ENCODE measurements at regions not wholly inside any gene's neighbourhood (a gene's known extent, or its start where the extent isn't known, plus 50 kb on each side); places are given as distances from the start of the nearest gene placed in this dataset.

- CTCF ChIA-PET: no interaction called here
- H3K4me1 ChIP-seq: no peaks in the 10 kb centered on the region
- no peak overlapping the region for H3K4me3 ChIP-seq
- no peaks in the 10 kb centered on the region for H3K9me3 ChIP-seq
- DNase-seq (ENCODE audit: low read depth in 1 of 2, low spot score in 1 of 2) (no peak), FAIRE-seq (no peak), ATAC-seq (no peak)
- WGBS (ENCODE audit: missing lambda C conversion rate): 8% methylated on average over 2 of the region's 2 CpGs
- no peak overlapping the region for H3K27ac ChIP-seq
- no peak overlapping the region for H3K4me2 ChIP-seq
- TF ChIP-seq CBX2 (IDR thresholded peaks at IDR 0.05; ENCODE audit: borderline replicate concordance, low read depth) (no peak), KDM5A (IDR thresholded peaks at IDR 0.05) (no peak), BHLHE40 (IDR thresholded peaks at IDR 0.05; ENCODE audit: low read depth, low read length) (no peak), EHF (CRISPR knock-in tag; IDR thresholded peaks at IDR 0.05) (no peak), PBX3 (IDR thresholded peaks at IDR 0.05) (no peak), NPAS2 (CRISPR knock-in tag; IDR thresholded peaks at IDR 0.05; ENCODE audit: borderline replicate concordance) (no peak), ZFP36 (IDR thresholded peaks at IDR 0.05; ENCODE audit: borderline replicate concordance, partially characterized antibody) (no peak), NFE2L2 (conservative IDR thresholded peaks at IDR 0.05; ENCODE audit: low read length) (no peak), RFX5 (IDR thresholded peaks at IDR 0.05) (no peak), POLR2A (IDR thresholded peaks at IDR 0.05; ENCODE audit: low read length) (no peak), USF2 (IDR thresholded peaks at IDR 0.05) (no peak), ZSCAN20 (CRISPR knock-in tag; IDR thresholded peaks at IDR 0.05) (no peak), ELK1 (IDR thresholded peaks at IDR 0.05; ENCODE audit: low read depth, low read length) (no peak), MAZ (IDR thresholded peaks at IDR 0.05; ENCODE audit: borderline replicate concordance, low read depth, low read length) (no peak), PHF8 (IDR thresholded peaks at IDR 0.05; ENCODE audit: borderline replicate concordance, low read depth) (no peak), RAD21 (conservative IDR thresholded peaks at IDR 0.05 in 1 of 2, IDR thresholded peaks at IDR 0.05 in 1 of 2) (no peak), POLR2AphosphoS2 (conservative IDR thresholded peaks at IDR 0.05; ENCODE audit: low read length) (no peak)
- TF ChIP-seq, protein P1, sequence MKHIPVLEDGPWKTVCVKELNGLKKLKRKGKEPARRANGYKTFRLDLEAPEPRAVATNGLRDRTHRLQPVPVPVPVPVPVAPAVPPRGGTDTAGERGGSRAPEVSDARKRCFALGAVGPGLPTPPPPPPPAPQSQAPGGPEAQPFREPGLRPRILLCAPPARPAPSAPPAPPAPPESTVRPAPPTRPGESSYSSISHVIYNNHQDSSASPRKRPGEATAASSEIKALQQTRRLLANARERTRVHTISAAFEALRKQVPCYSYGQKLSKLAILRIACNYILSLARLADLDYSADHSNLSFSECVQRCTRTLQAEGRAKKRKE (CRISPR knock-in tag; IDR thresholded peaks at IDR 0.05; ENCODE audit: low read depth): no peak
- TF ChIP-seq, protein P2, sequence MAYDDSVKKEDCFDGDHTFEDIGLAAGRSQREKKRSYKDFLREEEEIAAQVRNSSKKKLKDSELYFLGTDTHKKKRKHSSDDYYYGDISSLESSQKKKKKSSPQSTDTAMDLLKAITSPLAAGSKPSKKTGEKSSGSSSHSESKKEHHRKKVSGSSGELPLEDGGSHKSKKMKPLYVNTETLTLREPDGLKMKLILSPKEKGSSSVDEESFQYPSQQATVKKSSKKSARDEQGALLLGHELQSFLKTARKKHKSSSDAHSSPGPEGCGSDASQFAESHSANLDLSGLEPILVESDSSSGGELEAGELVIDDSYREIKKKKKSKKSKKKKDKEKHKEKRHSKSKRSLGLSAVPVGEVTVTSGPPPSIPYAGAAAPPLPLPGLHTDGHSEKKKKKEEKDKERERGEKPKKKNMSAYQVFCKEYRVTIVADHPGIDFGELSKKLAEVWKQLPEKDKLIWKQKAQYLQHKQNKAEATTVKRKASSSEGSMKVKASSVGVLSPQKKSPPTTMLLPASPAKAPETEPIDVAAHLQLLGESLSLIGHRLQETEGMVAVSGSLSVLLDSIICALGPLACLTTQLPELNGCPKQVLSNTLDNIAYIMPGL (CRISPR knock-in tag; IDR thresholded peaks at IDR 0.05; ENCODE audit: borderline replicate concordance): no peak
- POLR2A ChIA-PET: no interaction called here
These were observed 324.7 kb downstream of the CXCL12 start for GRCh38 chr10:44060221-44060620.

DNA sequence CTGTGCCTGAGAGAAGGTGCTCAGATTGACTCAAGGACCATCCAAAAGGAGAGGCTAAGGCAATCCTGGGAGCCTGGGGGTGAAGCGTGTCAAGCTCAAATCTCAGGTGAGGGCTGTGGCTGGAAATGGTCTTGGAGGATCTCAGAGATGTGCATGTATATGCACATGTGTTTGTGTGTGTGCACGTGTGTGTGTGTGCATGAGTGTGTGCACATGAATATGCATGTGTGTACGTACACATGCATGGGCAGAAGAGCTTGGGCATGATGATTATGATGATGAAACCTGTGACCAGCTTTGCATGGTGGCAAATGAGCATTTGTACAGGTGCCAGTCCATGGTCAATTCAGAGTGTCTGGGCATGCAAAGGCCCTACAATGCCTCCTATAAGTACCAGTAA is 326.6 kb downstream of the CXCL12 start:
- 5% methylated on average over 3 of the region's 3 CpGs for WGBS (ENCODE audit: missing lambda C conversion rate)
- no peak overlapping the region for H3K4me2 ChIP-seq

More for the DNA sequence above, 326.6 kb downstream of the CXCL12 start:
- DNase-seq (ENCODE audit: low read depth in 1 of 2, low spot score in 1 of 2): no peak
- Histone ChIP-seq H3K4me1 (no peaks in the 10 kb centered on the region), H3K4me3 (no peak overlapping the region), H3K9me3 (no peaks in the 10 kb centered on the region), H3K27ac (no peak overlapping the region)
- ChIA-PET POLR2A (no interaction called here), CTCF (interaction anchor here (1.2 kb wide), 1 partner anchor 368 kb away, joined by 3 read pairs; no protein-coding TSS in a partner anchor)
- FAIRE-seq: no peak
- no peak for ATAC-seq
- no peak for TF ChIP-seq MAZ (IDR thresholded peaks at IDR 0.05; ENCODE audit: borderline replicate concordance, low read depth, low read length)
- no peak for TF ChIP-seq HOXA7 (CRISPR knock-in tag; IDR thresholded peaks at IDR 0.05)
- no peak for TF ChIP-seq PBX3 (IDR thresholded peaks at IDR 0.05)
- no peak for TF ChIP-seq MYC (IDR thresholded peaks at IDR 0.05; ENCODE audit: borderline replicate concordance, low read length)
- TF ChIP-seq CBX2 (IDR thresholded peaks at IDR 0.05; ENCODE audit: borderline replicate concordance, low read depth): no peak
- no peak for TF ChIP-seq CEBPB (IDR thresholded peaks at IDR 0.05)
- TF ChIP-seq BHLHE40 (IDR thresholded peaks at IDR 0.05; ENCODE audit: low read depth, low read length): no peak
- no peak for TF ChIP-seq RFX5 (IDR thresholded peaks at IDR 0.05)
